ENCODE measurements at regions not wholly inside any gene's neighbourhood (a gene's known extent, or its start where the extent isn't known, plus 50 kb on each side); places are given as distances from the start of the nearest gene placed in this dataset.

DNA sequence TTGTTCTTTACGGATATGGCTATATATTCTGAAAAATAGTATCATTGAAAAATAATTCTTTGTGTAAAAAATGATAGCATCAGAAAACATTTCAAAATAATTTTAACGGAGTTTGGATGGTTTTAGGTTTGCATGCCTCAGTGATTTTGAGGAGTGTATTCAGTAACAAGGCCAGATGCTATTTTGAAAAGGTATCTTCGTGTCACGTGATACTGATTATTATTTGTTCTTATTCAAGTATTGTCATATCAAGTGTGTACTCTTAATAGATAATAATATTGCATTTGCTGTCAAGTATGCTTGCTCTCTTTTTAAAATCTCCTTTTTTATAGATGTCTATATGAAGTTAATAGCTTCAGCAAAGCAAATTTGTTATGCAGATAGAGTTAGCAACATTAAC lies 313.1 kb upstream of the PTPRD start:
- Mint-ChIP-seq H3K36me3 (no peaks in the 10 kb centered on the region), H3K9me3 (peaks cover 18 to 37% (median 25%) of the 10 kb centered on the region in 3 donors), H3K27me3 (no peaks in the 10 kb centered on the region), H3K27ac (no peak overlapping the region), H3K4me3 (no peak overlapping the region), H3K4me1 (no peaks in the 10 kb centered on the region)
- WGBS (ENCODE audit: insufficient coverage): no CpG with 5 or more reads among the region's 4 CpGs
- H3K36me3 ChIP-seq (ENCODE audit: control insufficient read depth in 2 of 2, extremely low read depth in 1 of 2, insufficient read depth in 1 of 2, low read length in 1 of 2): no peaks in the 10 kb centered on the region
- ChIA-PET CTCF (no interaction called here), POLR2A (no interaction called here)
- ATAC-seq (replicated peaks in 1 of 4) (no peak), DNase-seq (no peak)
- H3K9me3 ChIP-seq: no peaks in the 10 kb centered on the region
- no peaks in the 10 kb centered on the region for H3K4me1 ChIP-seq (ENCODE audit: control insufficient read depth in 1 of 2, extremely low read depth in 1 of 2, insufficient read depth in 2 of 2, low read length in 2 of 2)
- no peak overlapping the region for H3K27ac ChIP-seq (ENCODE audit: low read length)
- H3K27me3 ChIP-seq (replicated peaks in 1 of 2; ENCODE audit: control insufficient read depth in 2 of 2, extremely low read depth in 1 of 2, insufficient read depth in 2 of 2, low read length in 1 of 2): no peaks in the 10 kb centered on the region
- no peak overlapping the region for H3K4me3 ChIP-seq (ENCODE audit: control insufficient read depth in 1 of 2, extremely low read depth in 1 of 2, low read length in 1 of 2)

- H3K9me3 ChIP-seq: no peaks in the 10 kb centered on the region
- no peaks in the 10 kb centered on the region for H3K4me1 Mint-ChIP-seq
- no peaks in the 10 kb centered on the region for H3K36me3 ChIP-seq (ENCODE audit: control insufficient read depth in 2 of 2, extremely low read depth in 1 of 2, insufficient read depth in 1 of 2, low read length in 1 of 2)
- no peak overlapping the region for H3K27ac Mint-ChIP-seq
- H3K27ac ChIP-seq (ENCODE audit: low read length): no peak overlapping the region
- H3K27me3 Mint-ChIP-seq: no peaks in the 10 kb centered on the region
- no peak overlapping the region for H3K4me3 ChIP-seq (ENCODE audit: control insufficient read depth in 1 of 2, extremely low read depth in 1 of 2, low read length in 1 of 2)
- no peaks in the 10 kb centered on the region for H3K27me3 ChIP-seq (replicated peaks in 1 of 2; ENCODE audit: control insufficient read depth in 2 of 2, extremely low read depth in 1 of 2, insufficient read depth in 2 of 2, low read length in 1 of 2)
- ChIA-PET POLR2A (interaction anchor here in 1 of 2 donors (0.6 kb wide), 1 partner anchor 1327 kb away, joined by 3 read pairs; no protein-coding TSS in a partner anchor), CTCF (no interaction called here)
- peaks cover 22 to 34% (median 22%) of the 10 kb centered on the region in 3 donors for H3K9me3 Mint-ChIP-seq
- H3K4me1 ChIP-seq (ENCODE audit: control insufficient read depth in 1 of 2, extremely low read depth in 1 of 2, insufficient read depth in 2 of 2, low read length in 2 of 2): no peaks in the 10 kb centered on the region
- no peaks in the 10 kb centered on the region for H3K36me3 Mint-ChIP-seq
- WGBS (ENCODE audit: insufficient coverage): 60% methylated on average over 1 of the region's 2 CpGs
- ATAC-seq (replicated peaks in 1 of 4) (no peak), DNase-seq (no peak)
- H3K4me3 Mint-ChIP-seq: no peak overlapping the region
These were observed 315.6 kb upstream of the PTPRD start for GRCh38 chr9:10928372-10928771.

DNA sequence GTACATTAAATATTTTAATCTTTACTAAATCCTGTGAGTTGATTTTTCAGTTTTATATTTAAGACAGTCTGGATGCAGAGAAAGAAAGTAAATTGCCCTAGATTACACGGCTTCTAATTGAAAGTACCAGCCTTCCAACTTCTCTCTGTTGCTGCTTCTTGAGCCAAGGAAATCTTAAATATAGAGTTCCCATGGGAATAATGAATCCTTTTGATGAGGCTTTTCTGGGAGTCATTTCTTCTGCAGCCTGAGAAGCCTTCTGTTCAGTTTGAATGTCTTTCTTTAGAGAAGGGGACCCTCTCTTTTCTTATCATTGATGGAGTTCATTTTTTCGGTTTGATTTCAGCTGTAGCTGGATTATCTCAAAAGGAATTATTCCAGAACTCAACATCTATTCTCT lies 317.3 kb upstream of the PTPRD start:
- Mint-ChIP-seq H3K9me3 (peaks cover 14 to 25% (median 22%) of the 10 kb centered on the region in 3 donors), H3K4me1 (no peaks in the 10 kb centered on the region), H3K36me3 (no peaks in the 10 kb centered on the region), H3K4me3 (no peak overlapping the region), H3K27me3 (no peaks in the 10 kb centered on the region), H3K27ac (no peak overlapping the region)
- H3K9me3 ChIP-seq: no peaks in the 10 kb centered on the region
- H3K36me3 ChIP-seq (ENCODE audit: control insufficient read depth in 2 of 2, extremely low read depth in 1 of 2, insufficient read depth in 1 of 2, low read length in 1 of 2): no peaks in the 10 kb centered on the region
- no peak for ATAC-seq (replicated peaks in 1 of 4)
- no peak for DNase-seq
- CTCF ChIA-PET: no interaction called here
- POLR2A ChIA-PET: no interaction called here
- H3K27ac ChIP-seq (ENCODE audit: low read length): no peak overlapping the region
- no peak overlapping the region for H3K4me3 ChIP-seq (ENCODE audit: control insufficient read depth in 1 of 2, extremely low read depth in 1 of 2, low read length in 1 of 2)
- no peaks in the 10 kb centered on the region for H3K27me3 ChIP-seq (replicated peaks in 1 of 2; ENCODE audit: control insufficient read depth in 2 of 2, extremely low read depth in 1 of 2, insufficient read depth in 2 of 2, low read length in 1 of 2)
- WGBS (ENCODE audit: insufficient coverage): no CpG with 5 or more reads among the region's 2 CpGs
- no peaks in the 10 kb centered on the region for H3K4me1 ChIP-seq (ENCODE audit: control insufficient read depth in 1 of 2, extremely low read depth in 1 of 2, insufficient read depth in 2 of 2, low read length in 2 of 2)

- DNase-seq (no peak), ATAC-seq (replicated peaks in 1 of 4) (no peak)
- H3K27me3 ChIP-seq (replicated peaks in 1 of 2; ENCODE audit: control insufficient read depth in 2 of 2, extremely low read depth in 1 of 2, insufficient read depth in 2 of 2, low read length in 1 of 2): no peaks in the 10 kb centered on the region
- Mint-ChIP-seq H3K27ac (no peak overlapping the region), H3K27me3 (no peaks in the 10 kb centered on the region), H3K4me3 (no peak overlapping the region), H3K9me3 (peaks cover 9 to 19% (median 11%) of the 10 kb centered on the region in 3 donors), H3K4me1 (no peaks in the 10 kb centered on the region), H3K36me3 (no peaks in the 10 kb centered on the region)
- POLR2A ChIA-PET: no interaction called here
- H3K9me3 ChIP-seq: no peaks in the 10 kb centered on the region
- no peaks in the 10 kb centered on the region for H3K36me3 ChIP-seq (ENCODE audit: control insufficient read depth in 2 of 2, extremely low read depth in 1 of 2, insufficient read depth in 1 of 2, low read length in 1 of 2)
- H3K4me1 ChIP-seq (ENCODE audit: control insufficient read depth in 1 of 2, extremely low read depth in 1 of 2, insufficient read depth in 2 of 2, low read length in 2 of 2): no peaks in the 10 kb centered on the region
- H3K27ac ChIP-seq (ENCODE audit: low read length): no peak overlapping the region
- CTCF ChIA-PET: no interaction called here
- no peak overlapping the region for H3K4me3 ChIP-seq (ENCODE audit: control insufficient read depth in 1 of 2, extremely low read depth in 1 of 2, low read length in 1 of 2)
- 94% methylated on average over 9 of the region's 26 CpGs for WGBS (ENCODE audit: insufficient coverage)
These were observed 334.0 kb upstream of the PTPRD start for GRCh38 chr9:10946676-10947410.

DNA sequence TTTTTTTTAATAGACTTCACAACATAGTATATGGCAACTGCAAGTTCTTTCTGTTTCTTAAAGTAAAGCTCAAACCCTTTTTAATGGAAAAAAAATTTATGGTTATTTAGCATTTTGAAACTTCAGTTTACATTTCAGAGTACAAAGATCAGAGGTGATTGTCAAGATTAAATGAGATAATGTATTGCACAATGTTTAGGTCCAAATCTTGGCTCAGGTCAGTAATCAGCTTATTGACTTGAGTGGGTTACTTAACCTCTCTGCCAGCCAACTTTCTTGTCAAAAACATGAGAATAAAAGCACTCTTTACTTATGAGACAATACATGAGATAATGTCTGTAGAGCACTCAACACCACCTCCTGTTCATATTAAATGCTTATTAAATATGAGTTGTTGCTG lies 345.1 kb upstream of the PTPRD start:
- CTCF ChIA-PET: no interaction called here
- Histone ChIP-seq H3K36me3 (ENCODE audit: control insufficient read depth in 2 of 2, extremely low read depth in 1 of 2, insufficient read depth in 1 of 2, low read length in 1 of 2) (no peaks in the 10 kb centered on the region), H3K27ac (ENCODE audit: low read length) (no peak overlapping the region), H3K4me1 (ENCODE audit: control insufficient read depth in 1 of 2, extremely low read depth in 1 of 2, insufficient read depth in 2 of 2, low read length in 2 of 2) (no peaks in the 10 kb centered on the region), H3K9me3 (no peaks in the 10 kb centered on the region), H3K27me3 (replicated peaks in 1 of 2; ENCODE audit: control insufficient read depth in 2 of 2, extremely low read depth in 1 of 2, insufficient read depth in 2 of 2, low read length in 1 of 2) (no peaks in the 10 kb centered on the region), H3K4me3 (ENCODE audit: control insufficient read depth in 1 of 2, extremely low read depth in 1 of 2, low read length in 1 of 2) (no peak overlapping the region)
- Mint-ChIP-seq H3K4me1 (no peaks in the 10 kb centered on the region), H3K4me3 (no peak overlapping the region), H3K27me3 (no peaks in the 10 kb centered on the region), H3K36me3 (no peaks in the 10 kb centered on the region), H3K27ac (no peak overlapping the region), H3K9me3 (peaks cover 19 to 27% (median 23%) of the 10 kb centered on the region in 3 donors)
- DNase-seq (no peak), ATAC-seq (replicated peaks in 1 of 4) (no peak)
- POLR2A ChIA-PET: no interaction called here

- Histone ChIP-seq H3K9me3 (no peaks in the 10 kb centered on the region), H3K27me3 (replicated peaks in 1 of 2; ENCODE audit: control insufficient read depth in 2 of 2, extremely low read depth in 1 of 2, insufficient read depth in 2 of 2, low read length in 1 of 2) (no peaks in the 10 kb centered on the region), H3K27ac (ENCODE audit: low read length) (no peak overlapping the region), H3K4me1 (ENCODE audit: control insufficient read depth in 1 of 2, extremely low read depth in 1 of 2, insufficient read depth in 2 of 2, low read length in 2 of 2) (no peaks in the 10 kb centered on the region), H3K36me3 (ENCODE audit: control insufficient read depth in 2 of 2, extremely low read depth in 1 of 2, insufficient read depth in 1 of 2, low read length in 1 of 2) (no peaks in the 10 kb centered on the region), H3K4me3 (ENCODE audit: control insufficient read depth in 1 of 2, extremely low read depth in 1 of 2, low read length in 1 of 2) (no peak overlapping the region)
- H3K27ac Mint-ChIP-seq: no peak overlapping the region
- ChIA-PET CTCF (interaction anchor here in 1 of 2 donors (0.7 kb wide), 1 partner anchor 659 kb away, joined by 5 read pairs; no protein-coding TSS in a partner anchor), POLR2A (no interaction called here)
- WGBS (ENCODE audit: insufficient coverage): 93% methylated on average over 1 of the region's 4 CpGs
- H3K27me3 Mint-ChIP-seq: no peaks in the 10 kb centered on the region
- no peak overlapping the region for H3K4me3 Mint-ChIP-seq
- ATAC-seq (replicated peaks in 1 of 4) (no peak), DNase-seq (no peak)
- H3K9me3 Mint-ChIP-seq: peaks cover 20 to 39% (median 36%) of the 10 kb centered on the region in 3 donors
- H3K4me1 Mint-ChIP-seq: no peaks in the 10 kb centered on the region
- H3K36me3 Mint-ChIP-seq: no peaks in the 10 kb centered on the region
These were observed 349.1 kb upstream of the PTPRD start for GRCh38 chr9:10961883-10962282.

DNA sequence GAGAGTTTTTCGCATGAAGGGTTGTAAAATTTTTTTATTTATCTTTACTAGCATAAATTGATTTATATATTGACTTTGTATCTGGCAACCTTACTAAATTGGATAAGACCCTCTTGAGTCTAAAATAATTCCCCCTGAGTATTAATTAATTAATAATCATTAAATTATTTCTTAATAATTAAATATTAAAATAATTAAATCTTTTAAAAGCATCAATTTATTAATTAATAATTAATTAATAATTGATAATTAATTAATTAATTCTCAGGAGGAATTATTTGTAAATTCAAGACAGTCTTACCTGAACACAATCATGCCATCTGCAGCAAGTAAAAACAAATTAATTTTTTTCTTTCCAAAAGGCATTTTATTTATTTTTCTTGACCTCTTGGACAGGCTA lies 370.4 kb upstream of the PTPRD start:
- H3K27ac Mint-ChIP-seq: no peak overlapping the region
- ChIA-PET POLR2A (no interaction called here), CTCF (no interaction called here)
- H3K4me3 ChIP-seq (ENCODE audit: control insufficient read depth in 1 of 2, extremely low read depth in 1 of 2, low read length in 1 of 2): no peak overlapping the region
- WGBS (ENCODE audit: insufficient coverage): no CpG with 5 or more reads among the region's 1 CpG
- H3K4me1 ChIP-seq (ENCODE audit: control insufficient read depth in 1 of 2, extremely low read depth in 1 of 2, insufficient read depth in 2 of 2, low read length in 2 of 2): no peaks in the 10 kb centered on the region
- no peaks in the 10 kb centered on the region for H3K27me3 Mint-ChIP-seq
- peaks cover 10 to 31% (median 13%) of the 10 kb centered on the region in 3 donors for H3K9me3 Mint-ChIP-seq
- DNase-seq: no peak
- no peaks in the 10 kb centered on the region for H3K36me3 Mint-ChIP-seq
- no peak overlapping the region for H3K4me3 Mint-ChIP-seq
- no peaks in the 10 kb centered on the region for H3K9me3 ChIP-seq
- H3K27ac ChIP-seq (ENCODE audit: low read length): no peak overlapping the region
- no peaks in the 10 kb centered on the region for H3K27me3 ChIP-seq (replicated peaks in 1 of 2; ENCODE audit: control insufficient read depth in 2 of 2, extremely low read depth in 1 of 2, insufficient read depth in 2 of 2, low read length in 1 of 2)
- H3K4me1 Mint-ChIP-seq: no peaks in the 10 kb centered on the region
- H3K36me3 ChIP-seq (ENCODE audit: control insufficient read depth in 2 of 2, extremely low read depth in 1 of 2, insufficient read depth in 1 of 2, low read length in 1 of 2): no peaks in the 10 kb centered on the region
- ATAC-seq (replicated peaks in 1 of 4): no peak

All from T-cell (primary cell).